Esophagus muscularis mucosa (tissue), 4 donors: ENCODE measurements at regions not wholly inside any gene's neighbourhood (a gene's known extent, or its start where the extent isn't known, plus 50 kb on each side); places are given as distances from the start of the nearest gene placed in this dataset.

Experiments used
- DNase-seq: peaks from one replicate; pipeline ENCODE4 v3.0.0-alpha.2; 2017; ENCODE audit errors: extremely low spot score
- H3K27ac ChIP-seq, 4 donors: fragments of 200-600 bp; sonication (generic); replicated peaks in 1 of 4; 1 replicate in 3 of 4; 2 replicates in 1 of 4; pipeline ENCODE4 v1.5.1; 2016 to 2019; ENCODE audit warnings: mild to moderate bottlenecking in 1 of 4
- H3K27me3 ChIP-seq, 4 donors: fragments of 200-600 bp; sonication (generic); one replicate each; pipeline versions ENCODE4 v1.5.1 to v1.6.0; 2016 to 2019
- H3K36me3 ChIP-seq, 4 donors: fragments of 200-600 bp; sonication (generic); one replicate each; pipeline ENCODE4 v1.5.1; 2016 to 2019
- H3K4me1 ChIP-seq, 4 donors: fragments of 200-600 bp; sonication (generic); one replicate each; pipeline ENCODE4 v1.5.1; 2016 to 2019
- H3K4me3 ChIP-seq, 4 donors: fragments of 200-600 bp; sonication (generic); 1 replicate in 2 of 4; 2 replicates in 2 of 4; pipeline ENCODE4 v1.5.1; 2016 to 2019; ENCODE audit warnings: mild to moderate bottlenecking in 4 of 4, moderate library complexity in 1 of 4
- H3K9me3 ChIP-seq, 4 donors: fragments of 200-600 bp; sonication (generic); 1 replicate in 3 of 4; 2 replicates in 1 of 4; pipeline ENCODE4 v1.5.1; 2016 to 2019
- EP300 ChIP-seq: sonication (generic); formaldehyde crosslinking; IDR thresholded peaks from one replicate; pipeline ENCODE4 v1.6.1; 2017; ENCODE audit warnings: antibody characterized with exemption
- POLR2A ChIP-seq: fragments of 450-650 bp; IDR thresholded peaks from one replicate; pipeline ENCODE4 v1.6.1; 2017; ENCODE audit warnings: antibody characterized with exemption, moderate library complexity, mild to moderate bottlenecking, low read depth
- POLR2AphosphoS5 ChIP-seq, 2 donors: sonication (generic); formaldehyde crosslinking; IDR thresholded peaks; one replicate each; pipeline ENCODE4 v1.6.1; 2017; ENCODE audit warnings: antibody characterized with exemption in 2 of 2
- WGBS: methylation state at CpG from one replicate; pipeline ENCODE4 v1.1.5; 2018; 5-methylcytosine and 5-hydroxymethylcytosine counted together
- intact Hi-C: fragments of 100-400 bp; cut with DNase I; formaldehyde crosslinking; loops from one replicate; pipeline ENCODE4 v1.15.1; 2023
- TF ChIP-seq, protein P1 (sequence below), 3 experiments: fragments of 200-600 bp in 2 of 3; fragments of 450-650 bp in 1 of 3; sonication (generic) in 2 of 3; IDR thresholded peaks; one replicate each; pipeline ENCODE4 v1.5.1; 2017 to 2019; ENCODE audit warnings: antibody characterized with exemption in 3 of 3, mild to moderate bottlenecking in 2 of 3, moderate library complexity in 1 of 3

DNA sequence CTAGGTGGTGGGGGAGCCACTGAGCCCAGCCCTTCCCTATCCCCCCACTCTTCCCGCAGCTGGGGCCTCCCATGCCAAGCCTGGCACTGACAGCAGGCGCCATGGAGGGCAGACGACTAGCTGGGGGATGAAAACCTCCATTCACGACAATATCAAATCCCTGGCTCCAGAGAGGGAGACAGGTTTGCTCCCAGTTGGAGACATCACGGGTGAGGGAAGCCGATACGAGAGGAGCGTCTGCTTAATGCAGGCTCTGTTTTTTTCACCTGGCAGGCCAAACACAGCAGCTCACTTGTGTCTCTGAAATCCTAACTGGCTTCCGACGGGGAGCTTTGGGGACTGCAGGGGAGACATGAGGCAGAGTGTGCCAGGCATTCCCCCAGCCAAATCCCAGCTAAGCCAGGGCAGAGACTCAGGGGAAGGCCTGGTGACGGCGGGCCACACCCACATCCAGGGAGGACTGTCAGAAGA, 307.4 kb upstream of the ZMIZ1 start:
- no peak for DNase-seq
- no peaks in the 10 kb centered on the region for H3K9me3 ChIP-seq
- H3K36me3 ChIP-seq = no peaks in the 10 kb centered on the region
- H3K4me3 ChIP-seq = no peak overlapping the region
- intact Hi-C loops = no loop called here
- 83% methylated on average over 12 of the region's 12 CpGs for WGBS
- TF ChIP-seq, protein P1, sequence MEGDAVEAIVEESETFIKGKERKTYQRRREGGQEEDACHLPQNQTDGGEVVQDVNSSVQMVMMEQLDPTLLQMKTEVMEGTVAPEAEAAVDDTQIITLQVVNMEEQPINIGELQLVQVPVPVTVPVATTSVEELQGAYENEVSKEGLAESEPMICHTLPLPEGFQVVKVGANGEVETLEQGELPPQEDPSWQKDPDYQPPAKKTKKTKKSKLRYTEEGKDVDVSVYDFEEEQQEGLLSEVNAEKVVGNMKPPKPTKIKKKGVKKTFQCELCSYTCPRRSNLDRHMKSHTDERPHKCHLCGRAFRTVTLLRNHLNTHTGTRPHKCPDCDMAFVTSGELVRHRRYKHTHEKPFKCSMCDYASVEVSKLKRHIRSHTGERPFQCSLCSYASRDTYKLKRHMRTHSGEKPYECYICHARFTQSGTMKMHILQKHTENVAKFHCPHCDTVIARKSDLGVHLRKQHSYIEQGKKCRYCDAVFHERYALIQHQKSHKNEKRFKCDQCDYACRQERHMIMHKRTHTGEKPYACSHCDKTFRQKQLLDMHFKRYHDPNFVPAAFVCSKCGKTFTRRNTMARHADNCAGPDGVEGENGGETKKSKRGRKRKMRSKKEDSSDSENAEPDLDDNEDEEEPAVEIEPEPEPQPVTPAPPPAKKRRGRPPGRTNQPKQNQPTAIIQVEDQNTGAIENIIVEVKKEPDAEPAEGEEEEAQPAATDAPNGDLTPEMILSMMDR (IDR thresholded peaks at IDR 0.05) = no peak
- TF ChIP-seq POLR2AphosphoS5 (IDR thresholded peaks at IDR 0.05) (no peak), EP300 (no peak), POLR2A (no peak)
- no peaks in the 10 kb centered on the region for H3K27me3 ChIP-seq
- H3K4me1 ChIP-seq = peaks cover 24 to 44% (median 42%) of the 10 kb centered on the region in 4 donors
- no peak overlapping the region for H3K27ac ChIP-seq

DNA sequence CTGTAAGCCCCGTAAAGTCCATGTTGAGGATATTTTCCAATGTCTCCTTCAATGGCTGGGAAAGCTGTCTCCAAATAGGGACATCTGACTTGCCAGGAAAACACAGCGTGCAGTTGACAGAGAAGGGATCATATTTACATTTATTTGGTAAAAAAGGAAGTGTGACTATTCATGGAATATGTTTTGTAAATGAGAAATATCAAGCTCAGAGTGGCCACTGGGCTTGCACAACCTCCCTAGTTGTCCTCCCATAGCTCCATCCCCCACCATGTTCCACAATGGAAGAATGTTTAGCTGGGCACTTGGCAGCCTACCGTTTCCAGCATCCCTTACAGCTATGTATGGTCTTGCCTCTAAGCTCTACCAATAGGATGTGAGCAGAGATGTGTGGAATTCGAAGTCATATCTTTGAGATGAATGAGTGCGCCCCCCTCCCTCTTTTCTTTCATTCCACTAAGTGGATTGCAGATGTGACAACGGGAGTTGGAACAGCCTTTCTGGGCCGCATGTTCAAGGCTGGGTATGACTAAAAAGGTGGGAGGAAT, 306.6 kb upstream of the ZMIZ1 start:
- H3K27me3 ChIP-seq = no peaks in the 10 kb centered on the region
- peak overlapping the region in 2 of 4 donors; percentile 73 to 80 for H3K27ac ChIP-seq
- no peak for DNase-seq
- no peaks in the 10 kb centered on the region for H3K36me3 ChIP-seq
- peaks cover 18 to 36% (median 34%) of the 10 kb centered on the region in 4 donors for H3K4me1 ChIP-seq
- WGBS = 94% methylated on average over 7 of the region's 7 CpGs
- intact Hi-C loops = no loop called here
- TF ChIP-seq POLR2AphosphoS5 (IDR thresholded peaks at IDR 0.05) (no peak), POLR2A (no peak), EP300 (no peak)
- TF ChIP-seq, protein P1 (IDR thresholded peaks at IDR 0.05) = no peak
- H3K4me3 ChIP-seq = no peak overlapping the region
- H3K9me3 ChIP-seq = no peaks in the 10 kb centered on the region

DNA sequence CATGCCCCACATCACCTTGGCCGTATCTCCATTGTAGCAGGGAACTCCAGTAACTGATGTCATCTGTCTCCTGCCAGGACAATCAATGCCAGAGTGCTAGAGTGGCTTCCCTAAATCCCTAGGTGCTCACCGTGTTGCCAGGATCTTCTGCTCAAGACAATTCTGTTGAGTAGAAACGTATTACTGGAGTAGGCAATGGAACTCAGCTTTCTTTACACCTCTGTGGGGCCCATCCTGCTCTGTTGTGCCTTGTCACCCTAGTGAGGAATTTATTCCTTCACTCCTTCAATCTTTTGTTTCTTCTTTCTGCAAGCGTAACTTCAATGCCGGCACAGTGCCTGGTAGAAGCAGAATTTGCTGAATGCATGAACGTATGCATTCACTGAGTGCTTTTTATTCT, 305.5 kb upstream of the ZMIZ1 start:
- 49% methylated on average over 6 of the region's 6 CpGs for WGBS

DNA sequence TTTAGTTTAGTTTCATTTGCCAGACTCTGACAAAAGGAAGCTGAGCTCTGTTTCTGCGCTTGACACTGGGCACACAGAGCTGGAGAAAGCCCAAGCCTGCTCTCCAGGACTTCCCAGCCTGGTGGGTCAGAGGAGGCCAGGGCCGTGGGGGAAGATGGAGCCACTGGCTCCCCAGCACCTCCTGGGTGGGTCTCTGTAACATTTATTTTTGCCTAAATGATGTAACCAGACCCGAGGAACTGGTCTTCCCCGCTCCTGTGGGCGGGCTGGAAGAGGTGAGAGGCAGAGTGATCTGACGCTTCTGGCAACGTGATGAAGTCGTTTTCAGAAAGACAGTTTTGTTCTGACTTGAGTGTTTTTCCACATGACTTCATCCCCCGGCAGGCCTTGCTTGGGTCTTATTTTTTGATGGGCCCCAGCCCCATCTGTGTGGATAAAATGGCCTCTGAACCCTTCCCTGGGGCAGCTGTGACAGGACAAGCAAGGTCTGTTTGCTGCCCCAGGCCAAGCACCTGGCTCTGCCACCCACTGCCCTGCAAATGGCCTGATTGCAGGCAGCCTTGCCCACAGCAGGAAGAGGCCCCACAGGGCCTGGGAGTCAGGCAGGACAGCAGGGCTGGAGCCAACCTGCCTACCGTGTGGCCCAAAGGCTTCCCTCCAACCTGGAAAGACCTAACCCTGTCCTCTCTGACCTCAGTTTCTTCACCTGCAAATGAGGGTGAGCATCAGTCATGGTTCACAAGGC, 304.9 kb upstream of the ZMIZ1 start:
- Histone ChIP-seq H3K4me3 (no peak overlapping the region), H3K27ac (peak overlapping the region; percentile 69 to 82 (median 76)), H3K36me3 (no peaks in the 10 kb centered on the region), H3K9me3 (no peaks in the 10 kb centered on the region), H3K27me3 (no peaks in the 10 kb centered on the region), H3K4me1 (peaks cover 8 to 34% (median 32%) of the 10 kb centered on the region in 4 donors)
- no peak for TF ChIP-seq POLR2A
- TF ChIP-seq, protein P1 (IDR thresholded peaks at IDR 0.05) = no peak
- TF ChIP-seq POLR2AphosphoS5 (IDR thresholded peaks at IDR 0.05) = peak in 1 of 2 donors; percentile 54
- intact Hi-C loops = no loop called here
- DNase-seq = no peak
- WGBS = 28% methylated on average over 10 of the region's 10 CpGs

More for the DNA sequence above, 305.5 kb upstream of the ZMIZ1 start:
- DNase-seq = no peak
- Histone ChIP-seq H3K27me3 (no peaks in the 10 kb centered on the region), H3K36me3 (no peaks in the 10 kb centered on the region), H3K4me3 (no peak overlapping the region), H3K9me3 (no peaks in the 10 kb centered on the region), H3K4me1 (peaks cover 8 to 30% (median 27%) of the 10 kb centered on the region in 4 donors), H3K27ac (peak overlapping the region; percentile 69 to 82 (median 76))
- intact Hi-C loops = no loop called here
- TF ChIP-seq, protein P1 (IDR thresholded peaks at IDR 0.05) = no peak
- peak; percentile 43 for TF ChIP-seq EP300
